HPDE6-E6E7 (cell line): ENCODE measurements at regions not wholly inside any gene's neighbourhood (a gene's known extent, or its start where the extent isn't known, plus 50 kb on each side); places are given as distances from the start of the nearest gene placed in this dataset.
"Not testable (repeated sequence)": the region's sequence is repeated elsewhere in the genome, so short reads cannot be mapped to it uniquely, and the experiment has no call there.

ENCODE experiments used
- DNase-seq: peaks from one replicate; pipeline ENCODE4 v3.0.0; 2011; ENCODE audit warnings: missing footprints; ENCODE audit errors: extremely low spot score

DNA sequence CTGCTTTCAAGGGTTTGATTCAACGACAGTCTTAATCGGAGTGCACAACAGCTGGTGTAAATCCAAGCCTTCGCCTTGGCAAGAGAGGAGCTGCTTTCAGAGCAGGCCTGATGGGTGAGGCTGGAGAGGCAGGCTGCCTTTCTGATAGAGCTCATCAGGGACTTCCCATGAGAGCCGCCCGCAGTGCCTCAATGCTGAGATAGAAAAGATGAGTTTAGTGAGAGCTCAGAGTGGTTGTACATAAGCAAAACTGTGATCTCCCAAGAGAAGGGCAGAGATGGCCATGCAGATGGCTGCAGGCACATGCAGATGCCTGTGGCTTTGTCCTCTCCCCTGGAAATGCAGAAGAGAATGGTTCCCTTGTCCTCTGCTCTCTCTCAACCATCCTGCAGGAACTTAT lies 122.1 kb downstream of the ARL4C start:
- DNase-seq: no peak

DNA sequence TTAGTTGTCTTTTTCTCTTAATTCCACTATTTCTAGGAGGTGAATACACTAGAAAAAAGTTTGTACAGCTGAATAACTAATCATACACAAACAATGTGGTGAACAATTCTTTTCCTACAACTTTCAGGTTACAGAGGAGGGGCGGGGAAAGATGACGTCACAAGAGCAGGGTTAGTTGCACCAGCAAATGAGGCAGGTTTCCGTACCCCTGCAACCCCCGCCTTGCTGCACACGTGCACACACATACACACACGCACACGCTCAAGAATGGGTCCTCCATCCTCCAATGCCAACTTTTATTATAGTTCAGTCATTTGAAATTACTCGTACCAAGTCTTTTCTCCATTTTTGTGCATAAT lies 122.8 kb downstream of the ARL4C start:
- no peak for DNase-seq

GRCh38 chr2:234373481-234374149 lies 123.3 kb downstream of the ARL4C start:
- no peak for DNase-seq

DNA sequence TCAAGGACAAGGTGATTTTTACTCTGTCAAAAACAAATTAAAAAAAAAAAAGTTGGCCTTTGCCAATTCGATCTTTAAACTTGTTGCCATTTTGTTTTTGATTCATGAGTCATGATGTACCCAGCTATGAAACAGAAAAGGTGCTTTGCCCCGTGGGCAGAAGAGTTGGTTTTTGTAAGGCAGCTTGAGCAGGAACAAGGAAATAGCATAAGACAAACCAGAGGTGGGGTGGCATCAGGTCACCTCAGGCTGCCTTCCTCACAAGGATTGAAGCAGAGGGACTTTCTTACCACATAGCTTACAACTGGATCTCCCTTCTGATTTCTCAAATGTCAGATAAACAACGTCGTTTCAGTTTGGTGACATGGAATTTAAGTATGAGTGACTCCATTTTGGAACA lies 123.8 kb downstream of the ARL4C start:
- DNase-seq: peak; percentile 28

- DNase-seq: no peak
Observed at GRCh38 chr2:234372506-234372905, 124.4 kb downstream of the ARL4C start.

DNA sequence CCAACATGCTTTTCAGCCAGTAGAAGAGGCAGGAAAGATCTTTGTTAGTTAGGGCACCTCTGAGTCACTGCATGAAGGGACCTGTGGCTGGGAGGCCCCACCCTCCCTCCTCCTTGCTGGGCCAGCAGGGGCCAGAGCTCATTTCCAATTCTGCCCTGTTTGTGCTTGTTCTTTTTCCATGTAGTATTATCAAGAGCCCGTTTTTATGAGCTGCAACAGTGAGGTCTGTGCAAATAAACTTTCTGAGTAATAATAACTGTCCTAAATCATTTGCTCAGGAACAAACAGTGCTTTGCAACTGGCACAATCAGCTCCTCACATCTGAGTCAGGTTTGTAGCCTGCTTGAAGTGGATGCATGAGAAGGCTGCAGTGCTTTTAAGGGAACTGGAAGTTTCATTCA lies 128.0 kb downstream of the ARL4C start:
- peak; percentile 48 for DNase-seq

DNA sequence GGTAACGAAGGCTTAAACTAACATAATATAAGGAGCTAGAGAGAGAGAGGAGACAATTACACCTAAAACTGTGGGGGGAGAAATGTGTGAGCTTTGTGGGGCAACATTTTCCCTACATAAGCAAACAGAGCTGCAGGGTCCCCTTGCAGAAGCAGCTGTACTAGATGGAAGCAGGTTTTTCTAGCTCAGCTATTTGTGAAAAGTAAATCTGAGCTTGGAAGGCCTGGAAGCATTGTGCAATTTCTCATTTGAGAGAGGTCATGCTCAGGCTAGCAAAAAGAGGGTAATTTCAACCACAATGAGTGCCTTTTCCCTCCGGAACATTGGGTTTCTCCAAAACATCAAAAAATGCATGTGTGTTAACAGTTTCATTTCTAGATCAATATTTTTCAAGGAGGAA lies 130.0 kb downstream of the ARL4C start:
- DNase-seq: no peak

- no peak for DNase-seq
Observed at GRCh38 chr2:234364661-234365060, 132.2 kb downstream of the ARL4C start.

DNA sequence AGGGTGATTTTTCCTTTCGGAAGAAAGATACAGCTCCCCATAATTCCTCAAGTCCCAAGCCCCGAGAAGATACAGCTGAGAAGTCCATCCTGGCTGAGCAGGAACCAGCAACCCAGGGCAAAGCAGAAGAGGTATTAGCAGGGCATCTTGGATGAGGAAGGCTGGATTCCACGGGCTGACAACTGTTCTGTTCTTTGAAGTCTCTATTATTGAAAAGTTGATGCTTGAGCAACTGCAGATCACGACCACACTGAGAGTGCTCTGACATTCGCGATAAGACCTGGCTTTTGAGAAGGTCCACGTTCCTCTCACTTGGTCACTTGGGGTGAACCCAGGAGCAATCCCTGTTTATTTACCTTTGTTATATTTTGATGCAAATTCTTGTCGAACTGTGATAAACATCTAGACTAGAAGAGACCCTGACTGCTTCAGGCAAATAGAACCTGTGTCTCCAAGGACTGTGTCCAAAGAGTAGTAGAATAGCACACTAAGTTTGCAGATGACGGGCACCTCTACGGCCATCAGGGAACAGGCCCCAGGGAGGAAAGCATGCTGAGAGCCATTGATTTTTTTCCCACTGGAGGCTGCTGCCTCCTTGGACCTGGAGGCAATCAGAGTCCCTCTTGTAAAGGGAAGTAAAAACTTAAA lies 133.1 kb downstream of the ARL4C start:
- no peak for DNase-seq

DNA sequence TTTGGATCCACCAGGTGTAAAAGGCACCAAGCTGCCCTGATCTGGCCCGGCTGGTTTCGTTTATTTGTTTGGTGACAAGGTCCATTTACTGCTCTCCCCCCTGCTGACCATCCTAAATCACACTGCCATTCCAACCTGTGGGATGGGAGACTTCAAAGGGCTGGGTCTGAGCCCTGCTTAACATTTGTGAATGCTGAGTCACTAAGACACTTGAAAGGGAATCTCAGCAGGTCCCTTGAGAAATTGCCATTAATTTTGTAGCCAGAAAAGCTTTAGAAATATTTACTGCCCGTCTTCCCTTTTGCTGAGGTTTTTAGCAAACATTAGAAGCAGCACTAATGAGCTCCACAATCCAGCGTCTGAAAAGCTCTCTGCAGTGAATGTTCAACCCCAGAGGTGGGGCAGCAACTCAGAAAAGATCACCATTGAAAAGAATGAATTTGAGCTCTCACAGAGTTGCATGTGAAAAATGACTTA lies 133.8 kb downstream of the ARL4C start:
- DNase-seq: no peak

GRCh38 chr2:234360313-234360975 lies 136.4 kb downstream of the ARL4C start:
- DNase-seq: not testable (repeated sequence)

- no peak for DNase-seq
Observed at GRCh38 chr2:234357666-234358065, 139.2 kb downstream of the ARL4C start.

DNA sequence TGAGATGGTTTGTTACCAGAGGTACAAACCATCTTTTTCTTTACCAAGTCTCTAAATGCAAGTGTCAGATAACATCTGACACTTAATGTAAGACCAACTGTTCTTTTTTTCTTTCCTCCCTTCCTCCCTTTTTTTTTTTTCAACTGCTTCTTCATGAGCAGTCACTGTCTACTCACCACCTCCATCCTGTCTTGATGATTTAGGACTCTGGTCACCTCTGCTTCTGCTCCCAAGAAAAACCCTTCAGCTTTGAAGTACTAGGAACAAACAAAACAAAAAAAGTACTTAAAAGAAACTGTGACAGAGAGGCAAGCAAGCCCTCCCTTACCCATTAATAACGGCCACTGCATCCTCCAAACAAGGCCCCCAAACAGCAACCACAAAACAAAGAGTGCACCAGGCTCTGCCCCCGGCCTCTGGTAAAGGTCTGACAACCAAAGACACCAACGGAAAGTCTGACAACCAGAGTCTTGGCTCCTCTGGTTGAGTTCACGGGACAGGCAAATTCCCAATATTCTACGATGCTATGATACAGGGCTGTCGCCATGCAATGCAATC lies 141.0 kb downstream of the ARL4C start:
- DNase-seq: no peak

- DNase-seq: no peak
Observed at GRCh38 chr2:234355021-234355720, 141.7 kb downstream of the ARL4C start.

GRCh38 chr2:234352270-234352669 lies 144.6 kb downstream of the ARL4C start:
- no peak for DNase-seq

DNA sequence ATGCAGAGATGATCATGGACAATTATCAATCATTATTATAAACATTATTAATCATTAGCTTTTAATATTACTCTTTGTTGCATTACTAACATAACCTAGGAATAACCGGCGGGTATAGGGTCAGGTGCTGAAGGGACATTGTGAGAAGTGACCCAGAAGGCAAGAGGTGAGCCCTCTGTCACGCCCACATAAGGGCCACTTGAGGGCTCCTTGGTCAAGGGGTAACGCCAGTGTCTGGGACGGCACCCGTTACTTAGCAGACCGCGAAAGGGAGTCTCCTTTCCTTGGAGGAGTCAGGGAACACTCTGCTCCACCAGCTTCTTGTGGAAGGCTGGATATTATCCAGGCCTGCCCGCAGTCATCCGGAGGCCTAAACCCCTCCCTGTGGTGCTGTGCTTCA lies 145.0 kb downstream of the ARL4C start:
- not testable (repeated sequence) for DNase-seq

GRCh38 chr2:234348081-234348480 lies 148.8 kb downstream of the ARL4C start:
- DNase-seq: no peak

DNA sequence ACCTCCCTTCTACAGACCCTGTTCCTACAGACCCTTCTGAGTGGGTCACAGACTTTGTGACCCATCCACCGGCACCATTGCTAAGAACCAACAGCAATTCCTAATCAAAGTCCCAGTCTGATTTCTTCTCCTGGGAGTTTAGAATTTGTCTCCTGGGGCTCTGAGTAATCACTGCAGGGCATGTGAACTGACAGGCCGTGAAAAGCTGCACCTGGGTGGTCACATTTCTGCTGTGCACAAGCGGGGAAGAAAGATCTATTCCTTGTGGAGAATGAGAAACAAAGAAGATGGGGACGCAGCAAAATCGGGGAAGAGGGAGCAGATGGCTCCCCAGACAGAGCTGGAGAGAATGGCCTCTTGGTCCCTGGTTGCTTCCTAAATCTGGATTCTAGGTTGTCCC lies 151.0 kb downstream of the ARL4C start:
- no peak for DNase-seq

DNA sequence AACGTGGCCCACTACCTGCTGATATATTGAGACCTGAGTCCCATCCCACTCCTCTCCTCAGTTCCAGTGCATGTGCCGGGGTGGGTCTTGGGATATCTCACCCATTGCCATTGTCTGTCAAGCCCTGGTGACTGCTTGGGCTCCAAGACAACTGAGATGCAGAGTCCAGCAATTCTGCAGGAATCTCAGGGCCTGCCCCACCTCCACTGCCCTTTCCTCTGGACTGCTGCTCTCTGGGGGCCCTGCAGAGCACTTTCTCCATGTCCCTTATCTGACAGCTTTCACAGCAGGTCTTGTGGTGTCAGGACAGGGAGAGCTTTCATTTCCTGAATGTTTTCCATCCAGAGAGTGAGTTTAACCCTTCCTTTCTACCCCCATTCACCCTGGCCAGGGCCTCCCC lies 152.9 kb downstream of the ARL4C start:
- no peak for DNase-seq

- no peak for DNase-seq
Observed at GRCh38 chr2:234343372-234343771, 153.5 kb downstream of the ARL4C start.

DNA sequence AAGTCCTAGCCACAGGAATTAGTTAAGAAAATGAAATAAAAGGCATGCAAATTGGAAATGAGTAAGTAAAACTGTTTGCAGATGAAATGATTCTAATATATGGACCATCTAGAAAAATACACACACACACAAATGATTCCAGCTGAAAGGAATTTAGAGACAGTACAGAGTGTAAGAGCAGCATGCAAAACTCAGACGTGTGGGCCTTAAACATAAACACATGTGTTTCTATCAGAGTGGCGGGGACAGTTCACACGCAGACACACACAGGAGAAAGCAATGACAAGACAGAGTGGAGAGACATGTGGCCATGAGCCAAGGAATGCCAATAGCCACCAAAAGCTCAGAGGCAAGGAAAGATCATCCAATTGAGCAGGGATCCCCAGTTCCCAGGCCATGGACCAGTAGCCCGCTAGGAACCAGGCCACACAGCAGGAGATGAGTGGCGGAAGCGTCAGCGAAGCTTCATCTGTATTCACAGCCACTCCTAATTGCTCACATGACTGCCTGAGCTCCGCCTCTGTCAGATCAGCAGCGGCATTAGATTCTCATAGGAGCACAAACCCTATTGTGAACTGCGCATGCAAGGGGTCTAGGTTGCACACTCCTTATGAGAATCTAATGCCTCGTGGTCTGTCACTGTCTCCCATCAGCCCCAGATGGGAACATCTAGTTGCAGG lies 155.4 kb downstream of the ARL4C start:
- DNase-seq: no peak

- DNase-seq: no peak
Observed at GRCh38 chr2:234339501-234339900, 157.4 kb downstream of the ARL4C start.
